GM18502 (cell line): ENCODE measurements at regions not wholly inside any gene's neighbourhood (a gene's known extent, or its start where the extent isn't known, plus 50 kb on each side); places are given as distances from the start of the nearest gene placed in this dataset.
"Not testable (repeated sequence)": the region's sequence is repeated elsewhere in the genome, so short reads cannot be mapped to it uniquely, and the experiment has no call there.

Source experiments
- ATAC-seq: cut with Tn5 transposase; IDR thresholded peaks from one replicate; pipeline ENCODE4 v1.9.1; 2021; ENCODE audit warnings: mild to moderate bottlenecking; ENCODE audit not compliant: unreplicated experiment, poor library complexity

DNA sequence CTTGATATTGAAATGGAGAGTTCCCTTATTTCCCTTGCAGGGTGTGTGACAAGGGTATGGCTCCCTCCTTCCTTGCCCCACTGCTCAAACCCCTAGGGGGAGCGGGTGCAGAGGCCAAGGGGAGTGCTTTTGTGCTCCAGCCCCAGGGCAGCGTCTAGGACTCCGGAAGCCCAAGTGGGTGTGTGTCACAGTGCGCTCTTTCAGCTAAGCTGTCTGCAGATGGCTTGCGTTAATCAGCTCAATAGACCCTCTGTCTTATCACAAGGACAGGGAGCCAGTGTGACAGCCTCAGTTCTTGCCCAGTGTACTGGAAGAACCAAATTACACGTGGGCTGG, 523.6 kb upstream of the LMCD1 start:
- peak; percentile 9 for ATAC-seq

DNA sequence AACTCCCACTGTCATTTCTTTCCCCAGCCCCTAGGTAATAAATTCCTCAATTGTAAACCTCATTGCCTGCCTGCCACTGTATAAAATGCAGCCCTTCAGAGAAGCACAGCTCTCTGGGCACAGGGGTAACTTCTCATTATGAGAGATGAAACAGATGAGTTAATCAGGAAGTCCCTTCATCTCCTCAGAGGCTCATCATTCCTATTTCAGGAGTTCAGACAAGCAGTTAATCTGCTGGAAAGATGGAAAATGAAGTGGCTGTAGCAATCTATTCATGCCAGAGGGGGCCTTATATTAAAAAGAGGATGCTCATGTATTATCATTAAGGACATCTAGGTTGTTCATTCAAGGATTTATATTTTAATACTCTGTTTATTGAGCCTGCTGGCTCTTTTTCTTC, 519.5 kb upstream of the LMCD1 start:
- ATAC-seq, result no peak

DNA sequence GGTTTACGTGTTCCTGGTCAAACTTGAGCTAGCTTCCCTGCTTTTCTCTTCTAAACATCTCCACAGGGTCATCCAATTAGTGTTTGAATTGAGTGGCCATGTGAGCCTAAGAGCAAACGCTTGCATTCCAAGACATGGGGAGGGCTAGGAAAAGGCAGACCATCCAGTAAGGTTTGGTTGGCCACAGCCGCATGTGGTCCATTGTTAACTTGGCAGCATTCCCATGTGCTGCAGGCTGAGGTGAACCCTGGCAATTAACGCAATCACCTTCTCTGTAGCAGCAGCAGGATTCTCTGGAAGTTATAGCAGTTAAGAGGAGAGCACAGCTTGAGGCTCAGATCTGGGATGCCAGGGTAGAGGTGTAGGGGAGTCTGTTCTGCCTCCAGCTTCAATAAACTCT, 502.2 kb upstream of the LMCD1 start:
- no peak for ATAC-seq

DNA sequence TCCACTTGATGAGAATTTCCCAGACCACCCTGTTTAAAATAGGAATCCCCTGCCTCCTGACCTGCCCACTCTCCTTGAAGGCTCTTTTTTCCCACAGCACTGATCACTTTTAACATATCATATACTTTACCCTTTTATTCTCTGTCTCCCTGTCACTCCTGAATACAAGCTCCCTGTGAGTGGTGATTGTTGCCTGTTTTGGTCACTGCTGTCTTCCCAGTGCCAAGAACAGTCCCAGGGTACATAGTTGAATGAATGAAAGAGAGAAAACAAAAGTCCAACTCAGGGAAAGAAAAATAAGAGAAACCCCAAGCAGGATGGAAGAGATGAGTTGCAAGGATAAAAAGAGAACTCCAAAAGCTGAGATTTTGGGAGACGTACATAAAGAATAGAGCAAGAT, 500.3 kb upstream of the LMCD1 start:
- ATAC-seq, result no peak

DNA sequence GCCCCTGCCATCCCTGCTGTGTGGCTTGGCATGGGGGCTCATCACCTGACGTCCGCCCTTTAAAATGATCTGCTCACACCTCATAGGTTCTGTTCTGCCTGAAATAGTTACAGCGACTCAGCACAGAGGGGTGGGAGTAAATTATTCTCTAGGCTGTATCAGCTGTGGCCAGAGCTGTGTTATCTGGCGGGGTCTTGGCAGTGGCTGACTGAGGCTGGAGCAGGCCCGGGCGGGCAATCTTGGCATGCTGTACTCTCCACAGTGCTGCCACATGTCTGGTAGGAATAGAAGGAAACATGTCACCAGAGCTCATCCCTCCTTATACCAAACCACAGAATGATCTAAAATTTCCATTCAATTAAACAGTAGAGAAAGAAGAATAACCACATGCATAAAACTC, 499.9 kb upstream of the LMCD1 start:
- no peak for ATAC-seq

DNA sequence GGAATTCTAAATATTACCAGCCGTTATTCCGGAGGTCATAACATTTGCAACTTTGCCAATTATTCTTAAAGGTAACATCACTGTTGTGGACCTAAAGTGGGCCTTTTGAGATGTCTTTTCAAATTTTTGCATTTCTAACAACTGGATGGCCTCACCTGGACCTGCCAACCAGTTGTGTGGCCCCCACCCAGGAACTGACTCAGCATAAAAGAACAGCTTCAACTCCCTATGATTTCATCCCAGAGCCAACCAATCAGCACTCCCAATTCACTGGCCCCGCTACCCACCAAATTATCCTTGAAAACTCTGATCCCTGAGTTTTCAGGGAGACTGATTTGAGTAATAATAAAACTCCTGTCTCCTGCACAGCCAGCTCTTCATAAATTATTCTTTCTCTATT, 489.7 kb upstream of the LMCD1 start:
- no peak for ATAC-seq

DNA sequence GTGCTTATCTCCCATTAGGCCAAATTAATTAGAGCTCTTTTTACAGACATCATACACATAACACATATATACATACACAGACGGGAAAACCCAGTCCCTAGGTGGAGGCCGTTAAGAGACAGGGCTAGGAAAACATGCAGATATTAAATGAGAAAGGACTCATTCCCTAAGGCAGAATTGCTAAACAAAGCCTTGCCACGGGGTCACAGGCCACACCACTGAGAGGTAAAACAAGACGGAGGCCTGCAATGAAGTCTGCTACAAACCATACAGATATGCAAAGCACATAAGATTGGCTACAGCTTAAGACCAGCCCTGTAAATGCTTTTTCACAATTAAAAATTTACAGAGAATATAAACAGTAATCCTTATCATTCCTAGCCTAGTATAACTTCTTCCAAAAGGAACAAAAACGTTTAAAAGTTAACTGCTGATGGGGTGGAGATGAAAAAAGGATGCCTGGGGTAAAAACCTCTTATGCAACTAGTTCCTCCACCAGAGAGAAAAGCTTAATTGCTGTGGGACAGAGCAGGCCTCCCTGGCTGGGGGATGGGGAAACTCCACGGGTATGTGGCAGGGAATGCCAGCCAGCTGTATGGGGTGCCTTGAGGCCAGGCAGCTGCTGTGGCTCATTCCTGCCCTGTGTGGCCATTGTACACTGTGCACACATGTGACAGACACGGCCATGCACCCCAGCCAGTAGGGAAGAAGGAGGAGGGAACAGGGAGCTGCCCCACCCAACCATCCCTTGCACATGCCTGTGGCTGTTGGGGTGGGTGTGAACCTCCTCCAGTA, 481.4 kb upstream of the LMCD1 start:
- no peak for ATAC-seq

DNA sequence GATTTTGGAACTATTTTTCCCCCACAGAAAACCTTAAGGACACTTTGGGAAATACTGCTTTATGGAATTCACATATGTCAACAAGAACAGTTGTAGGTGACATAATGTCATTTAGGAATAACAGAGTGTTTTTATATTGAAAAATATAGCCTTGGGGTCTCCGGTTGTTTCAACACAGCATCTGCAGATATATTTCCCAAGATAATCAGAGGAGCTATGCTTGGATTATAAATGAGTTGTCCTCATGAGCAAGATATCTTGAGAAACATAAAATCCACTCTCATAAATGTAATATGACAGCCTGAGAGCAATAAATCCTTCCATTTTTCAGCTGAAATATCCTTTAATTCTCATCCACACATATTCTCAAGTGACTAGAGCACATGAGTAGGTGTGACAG, 473.7 kb upstream of the LMCD1 start:
- no peak for ATAC-seq

DNA sequence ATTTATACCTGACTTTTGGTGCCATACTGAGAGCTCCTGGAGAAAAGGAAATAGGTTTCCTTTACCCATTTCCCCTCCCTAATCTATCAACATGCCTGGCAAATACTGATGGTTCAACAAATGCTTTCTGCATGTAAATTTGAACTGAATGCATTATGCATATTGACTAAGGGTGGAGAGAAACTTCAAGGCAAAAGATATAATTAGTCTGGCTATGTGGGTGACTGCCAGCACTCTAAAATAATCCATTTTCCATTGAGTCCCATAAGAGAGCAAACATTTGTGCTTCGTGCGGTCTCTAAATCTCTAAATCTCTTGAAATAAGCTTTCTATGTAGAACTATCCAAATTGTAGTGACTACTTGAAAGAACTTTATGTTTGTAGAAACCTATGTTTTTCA, 451.3 kb upstream of the LMCD1 start:
- ATAC-seq, result no peak

DNA sequence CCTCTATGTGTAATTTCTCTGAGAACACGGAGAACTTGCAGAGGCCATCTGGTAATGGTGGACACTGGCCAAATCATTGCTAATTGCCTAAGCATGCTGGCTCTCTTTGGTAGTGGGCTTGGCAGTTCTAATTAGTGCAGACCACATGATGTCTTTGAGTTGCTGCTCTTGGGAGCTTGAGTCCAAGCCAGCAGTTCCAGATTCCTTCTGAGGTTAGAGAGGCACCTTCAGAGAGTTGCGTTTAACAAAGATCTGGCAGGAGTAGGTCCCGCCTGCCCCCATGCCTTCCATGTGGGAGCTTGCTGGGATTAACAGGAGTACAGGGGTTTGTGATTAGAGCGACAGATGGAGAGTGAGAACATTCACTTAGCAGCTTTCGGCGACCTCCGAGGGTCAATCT, 449.0 kb upstream of the LMCD1 start:
- ATAC-seq, result no peak

DNA sequence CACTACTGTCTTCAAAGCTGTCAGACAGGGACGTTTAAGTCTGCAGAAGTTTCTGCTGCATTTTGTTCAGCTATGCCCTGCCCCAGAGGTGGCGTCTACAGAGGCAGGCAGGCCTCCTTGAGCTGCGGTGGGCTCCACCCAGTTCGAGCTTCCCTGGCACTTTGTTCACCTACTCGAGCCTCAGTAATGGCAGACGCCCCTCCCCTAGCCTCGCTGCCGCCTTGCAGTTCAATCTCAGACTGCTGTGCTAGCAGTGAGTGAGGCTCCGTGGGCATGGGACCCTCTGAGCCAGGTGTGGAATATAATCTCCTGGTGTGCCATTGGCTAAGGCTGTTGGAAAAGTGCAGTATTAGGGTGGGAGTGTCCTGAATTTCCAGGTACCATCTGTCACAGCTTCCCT, 433.5 kb upstream of the LMCD1 start:
- ATAC-seq, result not testable (repeated sequence)

DNA sequence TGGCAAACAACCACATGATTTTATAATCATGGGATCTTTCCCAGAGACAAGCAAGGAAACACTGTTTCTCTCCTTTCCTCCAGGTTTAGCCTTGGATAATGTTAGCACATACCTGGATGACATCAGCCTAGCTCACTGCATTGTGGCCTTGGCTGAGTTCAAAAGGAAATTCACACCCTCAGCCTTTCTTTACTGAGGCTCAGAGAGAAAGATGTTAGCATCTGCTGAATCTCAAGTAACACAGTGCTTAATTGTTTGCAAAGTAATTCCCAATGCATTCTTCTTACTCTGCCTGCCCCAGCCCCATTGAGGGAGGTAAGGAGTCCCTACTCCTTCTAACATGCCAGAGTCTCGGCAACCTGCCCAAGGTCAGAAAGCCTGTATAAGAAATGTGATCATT, 432.2 kb upstream of the LMCD1 start:
- no peak for ATAC-seq

DNA sequence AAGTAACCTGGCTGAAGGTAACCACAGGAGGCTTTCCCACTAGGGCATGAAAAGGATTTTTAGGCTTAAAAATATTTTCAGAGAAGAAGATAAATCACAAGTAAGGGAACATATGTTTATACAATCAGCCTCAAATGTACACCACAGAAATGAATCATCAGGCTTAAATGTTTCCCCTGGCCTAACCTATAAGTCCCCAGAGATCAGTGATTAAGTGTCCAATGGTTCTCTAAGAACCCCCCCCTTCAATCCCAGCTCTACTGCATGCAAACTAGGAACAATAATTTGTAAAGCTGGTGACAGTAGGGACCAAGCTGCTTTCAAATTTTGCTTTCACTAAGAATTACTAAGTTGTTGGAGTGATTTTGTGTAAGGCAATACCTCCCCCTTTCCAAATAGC, 431.6 kb upstream of the LMCD1 start:
- ATAC-seq, result no peak

DNA sequence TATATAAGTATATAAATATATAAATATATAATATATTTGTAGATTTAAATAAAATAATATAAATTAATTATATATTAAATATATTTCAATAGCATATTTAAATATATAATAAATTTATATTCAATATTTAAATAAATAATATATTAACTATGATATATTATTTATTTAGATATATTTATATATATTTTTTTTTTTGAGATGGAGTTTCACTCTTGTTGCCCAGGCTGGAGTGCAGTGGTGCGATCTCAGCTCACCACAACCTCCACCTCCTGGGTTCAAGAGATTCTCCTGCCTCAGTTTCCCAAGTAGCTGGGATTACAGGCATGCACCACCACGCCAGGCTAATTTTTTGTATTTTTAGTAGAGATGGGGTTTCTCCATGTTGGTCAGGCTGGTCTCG, 426.9 kb upstream of the LMCD1 start:
- ATAC-seq, result not testable (repeated sequence)

DNA sequence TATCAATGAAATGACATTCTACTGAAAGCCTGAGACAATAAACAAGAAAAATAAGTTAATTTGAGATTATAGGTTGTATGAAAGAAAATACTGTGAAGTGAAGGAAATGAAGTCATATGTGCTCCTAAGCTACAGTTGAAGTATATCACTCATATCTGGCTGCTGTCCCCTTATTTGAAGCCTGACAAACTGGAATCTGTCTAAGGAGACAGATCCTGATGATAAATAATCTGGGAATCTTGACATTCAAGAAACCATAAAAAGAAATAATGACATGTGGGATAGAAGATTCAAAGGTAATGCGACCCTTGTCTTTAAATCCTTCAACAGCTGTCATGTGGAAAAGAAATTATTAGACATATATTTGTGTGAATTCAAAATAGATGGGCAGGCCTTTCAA, 424.5 kb upstream of the LMCD1 start:
- no peak for ATAC-seq

DNA sequence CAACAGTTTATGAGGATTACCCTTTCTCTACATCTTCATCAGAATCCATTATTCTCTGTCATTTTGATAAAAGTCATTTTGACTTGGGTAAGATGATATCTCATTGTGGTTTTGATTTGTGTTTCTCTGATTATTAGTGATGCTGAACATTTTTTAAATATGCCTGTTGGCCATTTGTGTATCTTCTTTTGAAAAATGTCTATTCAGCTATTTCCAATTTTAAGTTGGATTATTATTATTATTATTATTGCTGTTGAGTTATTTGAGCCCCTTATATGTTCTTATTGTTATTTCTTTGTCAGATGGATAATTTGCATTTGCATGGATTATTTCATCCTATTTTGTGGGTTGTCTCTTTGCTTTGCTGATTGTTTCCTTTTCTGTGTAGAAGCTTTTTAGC, 421.2 kb upstream of the LMCD1 start:
- ATAC-seq, result no peak

DNA sequence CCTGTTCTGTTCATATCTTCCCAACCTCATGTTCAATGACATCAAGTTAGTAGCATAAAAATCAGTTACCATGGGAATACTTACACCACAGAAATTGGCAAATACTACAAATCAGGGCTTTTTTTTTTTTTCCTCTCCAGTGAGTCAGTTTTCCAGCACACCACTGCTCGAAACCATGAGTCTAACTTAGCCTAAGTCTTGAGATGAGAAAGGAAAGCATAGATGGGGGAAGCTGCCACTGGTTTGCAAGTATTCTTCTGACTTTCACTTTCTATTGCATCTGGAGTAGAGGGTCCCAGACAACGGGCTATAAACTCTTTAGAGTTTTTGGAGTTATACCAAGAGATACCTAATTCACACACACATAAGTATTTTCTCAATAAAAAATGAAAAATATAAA, 416.1 kb upstream of the LMCD1 start:
- ATAC-seq, result no peak

DNA sequence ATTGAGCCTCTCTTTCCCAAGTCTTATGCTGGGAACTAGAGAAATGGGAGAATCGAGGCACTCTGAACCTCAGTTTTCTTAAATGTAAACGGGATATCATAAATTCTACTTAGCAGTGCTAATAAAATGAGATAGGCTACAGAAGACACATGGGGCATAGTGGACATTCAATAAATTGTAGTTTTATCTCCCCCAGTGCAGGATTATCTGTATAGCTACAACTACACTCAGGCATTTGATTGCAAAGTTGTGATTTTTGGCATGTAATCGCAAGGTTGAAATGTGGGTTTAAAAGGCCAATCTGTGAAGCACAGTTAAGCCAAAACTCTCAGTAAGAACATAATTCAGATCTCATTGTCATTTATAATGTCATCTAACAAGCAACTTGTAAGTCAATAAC, 413.7 kb upstream of the LMCD1 start:
- no peak for ATAC-seq

DNA sequence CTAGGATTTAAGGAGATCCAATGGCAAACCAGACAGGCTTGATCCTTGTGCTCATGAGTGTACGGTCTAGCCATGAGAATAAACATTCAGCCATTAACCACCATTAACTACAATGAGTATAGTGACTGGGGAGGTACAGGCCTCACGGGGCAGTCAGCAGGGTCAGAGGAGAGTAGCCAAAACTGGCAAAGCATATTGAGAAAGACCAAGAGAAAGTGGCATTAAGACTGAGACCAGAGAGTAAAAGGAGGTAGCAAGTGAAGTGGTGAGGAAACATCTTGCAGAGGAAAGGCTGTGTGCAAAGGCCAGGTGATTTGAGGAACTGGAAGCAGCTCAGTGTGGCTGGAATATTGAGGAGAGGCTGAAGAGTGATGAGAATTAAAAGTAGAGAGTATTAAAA, 407.2 kb upstream of the LMCD1 start:
- no peak for ATAC-seq

DNA sequence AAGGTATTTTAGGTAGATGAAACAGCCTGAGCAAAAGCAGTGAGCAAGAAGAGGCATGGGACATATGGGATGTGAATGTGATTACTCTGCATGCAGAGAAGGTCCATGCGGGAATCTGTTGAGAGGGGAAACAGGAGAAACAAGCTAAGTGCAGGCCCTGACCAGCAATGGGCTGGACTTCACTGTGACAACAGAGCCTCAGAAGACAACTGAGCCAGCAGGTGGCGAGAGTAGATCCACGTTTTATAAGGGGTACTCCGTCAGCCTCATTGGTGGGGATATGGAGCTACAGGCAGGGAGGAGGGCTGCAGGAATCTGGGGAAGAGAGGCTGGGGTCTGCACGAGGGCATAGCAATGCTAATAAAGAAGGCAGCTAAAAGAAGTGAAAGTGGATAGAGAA, 405.9 kb upstream of the LMCD1 start:
- no peak for ATAC-seq

DNA sequence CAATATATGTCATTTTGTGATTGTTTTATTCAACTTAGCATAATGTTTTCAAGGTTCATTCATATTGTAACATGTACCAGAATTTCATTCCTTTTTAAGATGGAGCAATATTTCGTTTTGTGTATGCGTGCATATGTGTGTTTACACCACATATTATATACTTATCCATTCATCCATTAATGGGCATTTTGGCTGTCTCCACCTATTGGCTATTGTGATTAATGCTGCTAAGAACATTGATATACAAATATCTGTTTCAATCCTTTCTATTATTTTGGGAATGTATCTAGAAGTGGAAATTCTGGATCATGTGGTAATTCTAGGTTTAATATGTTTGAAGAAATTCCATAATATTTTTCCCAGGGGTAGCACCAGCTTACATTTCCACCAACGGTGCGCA, 403.9 kb upstream of the LMCD1 start:
- no peak for ATAC-seq

DNA sequence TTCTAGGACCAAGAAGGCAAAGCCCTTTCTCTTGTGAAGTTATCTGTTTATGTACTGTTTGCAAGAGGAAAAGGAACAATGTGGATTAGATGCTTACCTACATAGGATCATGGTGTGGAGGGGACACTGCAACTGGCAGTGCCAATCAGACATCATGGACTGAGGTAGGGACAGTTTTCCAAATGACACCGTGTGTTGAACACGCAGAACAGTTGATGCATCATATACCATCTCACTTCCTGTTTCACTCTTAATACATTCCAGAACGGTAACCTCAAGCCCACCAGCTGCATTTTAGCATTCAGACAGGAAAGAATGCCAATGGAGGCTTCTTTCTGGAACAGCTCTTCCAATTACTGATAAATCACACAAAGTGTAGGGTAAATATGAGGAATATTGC, 397.7 kb upstream of the LMCD1 start:
- peak; percentile 80 for ATAC-seq

DNA sequence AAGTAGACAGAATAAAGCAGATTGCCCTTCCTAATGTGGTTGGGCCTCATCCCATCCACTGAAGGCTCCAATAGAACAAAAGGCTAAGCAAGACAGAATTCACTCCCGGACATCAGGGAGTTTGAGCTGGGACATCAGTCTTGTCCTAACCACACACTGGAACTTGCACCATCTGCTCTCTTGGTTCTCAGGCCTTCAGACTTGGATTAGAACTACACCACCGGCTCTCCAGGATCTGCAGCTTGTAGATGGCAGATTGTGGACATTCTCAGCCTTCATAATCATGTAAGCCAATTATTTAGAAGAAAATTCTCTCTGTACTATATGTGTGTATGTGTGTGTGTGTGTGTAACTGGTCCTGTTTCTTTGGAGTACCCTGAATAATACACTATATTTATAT, 394.7 kb upstream of the LMCD1 start:
- ATAC-seq, result no peak
